SW 1271 (cell line): ENCODE measurements at regions not wholly inside any gene's neighbourhood (a gene's known extent, or its start where the extent isn't known, plus 50 kb on each side); places are given as distances from the start of the nearest gene placed in this dataset.

Experiments used
- DNase-seq, 2 experiments: peaks; one replicate each; lab custom pipeline; 2025; lab: John Stamatoyannopoulos, UW

GRCh38 chr17:63341276-63341675, 104.8 kb downstream of the CYB561 start:
- DNase-seq = no peak

- DNase-seq = no peak
Measured at GRCh38 chr17:63344383-63344782, 101.7 kb downstream of the CYB561 start.

- no peak for DNase-seq
Measured at GRCh38 chr17:63345611-63346010, 100.5 kb downstream of the CYB561 start.

- DNase-seq = no peak
Measured at GRCh38 chr17:63347475-63347874, 98.6 kb downstream of the CYB561 start.

GRCh38 chr17:63349478-63350000, 96.6 kb downstream of the CYB561 start:
- DNase-seq = no peak

GRCh38 chr17:63350364-63350763, 95.7 kb downstream of the CYB561 start:
- DNase-seq = no peak

- no peak for DNase-seq
Measured at GRCh38 chr17:63354256-63354655, 91.8 kb downstream of the CYB561 start.

GRCh38 chr17:63356337-63356757, 89.8 kb downstream of the CYB561 start:
- no peak for DNase-seq

GRCh38 chr17:63358111-63358839, 87.8 kb downstream of the CYB561 start:
- no peak for DNase-seq

GRCh38 chr17:63358956-63359355, 87.2 kb downstream of the CYB561 start:
- no peak for DNase-seq

- no peak for DNase-seq
Measured at GRCh38 chr17:63361182-63361581, 84.9 kb downstream of the CYB561 start.

- no peak for DNase-seq
Measured at GRCh38 chr17:63362115-63362514, 84.0 kb downstream of the CYB561 start.

GRCh38 chr17:63364387-63364786, 81.7 kb downstream of the CYB561 start:
- DNase-seq = no peak

GRCh38 chr17:63364944-63365343, 81.2 kb downstream of the CYB561 start:
- DNase-seq = no peak

GRCh38 chr17:63365366-63366240, 80.5 kb downstream of the CYB561 start:
- DNase-seq = no peak

GRCh38 chr17:63366241-63366566, 79.9 kb downstream of the CYB561 start:
- no peak for DNase-seq

GRCh38 chr17:63369233-63369632, 76.9 kb downstream of the CYB561 start:
- no peak for DNase-seq

- no peak for DNase-seq
Measured at GRCh38 chr17:63370696-63371095, 75.4 kb downstream of the CYB561 start.

GRCh38 chr17:63376949-63377348, 69.2 kb downstream of the CYB561 start:
- DNase-seq = no peak

GRCh38 chr17:63378411-63379375, 67.4 kb downstream of the CYB561 start:
- no peak for DNase-seq

GRCh38 chr17:63379636-63380035, 66.5 kb downstream of the CYB561 start:
- DNase-seq = no peak
